ENCODE measurements at regions not wholly inside any gene's neighbourhood (a gene's known extent, or its start where the extent isn't known, plus 50 kb on each side); places are given as distances from the start of the nearest gene placed in this dataset.

GRCh38 chr7:137078781-137079180 is 210.3 kb downstream of the CHRM2 start:
- Histone ChIP-seq H3K27ac (no peak overlapping the region), H3K36me3 (no peaks in the 10 kb centered on the region), H3K4me1 (no peaks in the 10 kb centered on the region), H3K9me3 (no peaks in the 10 kb centered on the region), H3K27me3 (no peaks in the 10 kb centered on the region), H3K4me3 (no peak overlapping the region)
- no peak for DNase-seq
- in situ Hi-C loops (cut with MboI; ENCODE audit: low sequenced_read_pairs in 4 of 4) (no loop called here), intact Hi-C loops (cut with DNase I; ENCODE audit: low total_unique reads) (no loop called here)
- TF ChIP-seq, protein P1, sequence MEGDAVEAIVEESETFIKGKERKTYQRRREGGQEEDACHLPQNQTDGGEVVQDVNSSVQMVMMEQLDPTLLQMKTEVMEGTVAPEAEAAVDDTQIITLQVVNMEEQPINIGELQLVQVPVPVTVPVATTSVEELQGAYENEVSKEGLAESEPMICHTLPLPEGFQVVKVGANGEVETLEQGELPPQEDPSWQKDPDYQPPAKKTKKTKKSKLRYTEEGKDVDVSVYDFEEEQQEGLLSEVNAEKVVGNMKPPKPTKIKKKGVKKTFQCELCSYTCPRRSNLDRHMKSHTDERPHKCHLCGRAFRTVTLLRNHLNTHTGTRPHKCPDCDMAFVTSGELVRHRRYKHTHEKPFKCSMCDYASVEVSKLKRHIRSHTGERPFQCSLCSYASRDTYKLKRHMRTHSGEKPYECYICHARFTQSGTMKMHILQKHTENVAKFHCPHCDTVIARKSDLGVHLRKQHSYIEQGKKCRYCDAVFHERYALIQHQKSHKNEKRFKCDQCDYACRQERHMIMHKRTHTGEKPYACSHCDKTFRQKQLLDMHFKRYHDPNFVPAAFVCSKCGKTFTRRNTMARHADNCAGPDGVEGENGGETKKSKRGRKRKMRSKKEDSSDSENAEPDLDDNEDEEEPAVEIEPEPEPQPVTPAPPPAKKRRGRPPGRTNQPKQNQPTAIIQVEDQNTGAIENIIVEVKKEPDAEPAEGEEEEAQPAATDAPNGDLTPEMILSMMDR (IDR thresholded peaks at IDR 0.05 in 4 of 5, conservative IDR thresholded peaks at IDR 0.05 in 1 of 5): no peak
- TF ChIP-seq POLR2A (IDR thresholded peaks at IDR 0.05): no peak
- no peak for ATAC-seq

DNA sequence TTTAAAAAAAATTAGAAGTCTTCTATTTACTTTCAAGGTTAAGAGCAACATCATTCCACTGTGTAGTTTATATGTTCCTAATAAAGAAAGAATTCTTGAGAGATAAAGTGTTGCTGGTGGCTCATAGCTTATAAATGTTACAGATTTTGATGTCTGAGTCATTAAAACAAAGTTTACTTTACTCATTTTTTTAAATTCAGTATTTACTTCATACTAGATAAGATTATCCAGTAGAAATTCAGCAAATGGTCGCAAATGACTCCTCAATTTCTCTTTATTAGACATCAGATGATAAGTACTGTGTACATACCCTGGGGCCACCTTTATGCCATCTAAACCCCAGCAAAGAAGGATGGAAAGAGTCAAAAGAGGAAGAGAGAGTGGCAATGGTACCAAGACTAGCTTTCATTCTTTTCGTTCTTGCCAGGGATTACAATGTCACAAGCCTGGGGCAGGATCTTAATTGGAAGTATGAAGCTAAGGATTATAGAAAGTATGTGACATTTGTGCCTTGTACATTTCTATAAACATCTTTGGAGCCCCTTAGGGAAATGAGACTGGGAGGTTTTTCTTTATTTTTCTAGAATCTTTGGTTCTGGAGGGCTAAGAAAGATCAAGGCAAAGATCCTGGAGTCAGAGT is 206.1 kb downstream of the CHRM2 start:
- intact Hi-C loops (cut with DNase I; ENCODE audit: low total_unique reads): no loop called here
- Histone ChIP-seq H3K36me3 (no peaks in the 10 kb centered on the region), H3K27ac (no peak overlapping the region), H3K4me3 (no peak overlapping the region), H3K9me3 (no peaks in the 10 kb centered on the region), H3K27me3 (no peaks in the 10 kb centered on the region), H3K4me1 (no peaks in the 10 kb centered on the region)
- no peak for DNase-seq
- TF ChIP-seq, protein P1 (IDR thresholded peaks at IDR 0.05 in 4 of 5, conservative IDR thresholded peaks at IDR 0.05 in 1 of 5): no peak
- ATAC-seq: no peak
- in situ Hi-C loops (cut with MboI; ENCODE audit: low sequenced_read_pairs in 4 of 4): no loop called here

DNA sequence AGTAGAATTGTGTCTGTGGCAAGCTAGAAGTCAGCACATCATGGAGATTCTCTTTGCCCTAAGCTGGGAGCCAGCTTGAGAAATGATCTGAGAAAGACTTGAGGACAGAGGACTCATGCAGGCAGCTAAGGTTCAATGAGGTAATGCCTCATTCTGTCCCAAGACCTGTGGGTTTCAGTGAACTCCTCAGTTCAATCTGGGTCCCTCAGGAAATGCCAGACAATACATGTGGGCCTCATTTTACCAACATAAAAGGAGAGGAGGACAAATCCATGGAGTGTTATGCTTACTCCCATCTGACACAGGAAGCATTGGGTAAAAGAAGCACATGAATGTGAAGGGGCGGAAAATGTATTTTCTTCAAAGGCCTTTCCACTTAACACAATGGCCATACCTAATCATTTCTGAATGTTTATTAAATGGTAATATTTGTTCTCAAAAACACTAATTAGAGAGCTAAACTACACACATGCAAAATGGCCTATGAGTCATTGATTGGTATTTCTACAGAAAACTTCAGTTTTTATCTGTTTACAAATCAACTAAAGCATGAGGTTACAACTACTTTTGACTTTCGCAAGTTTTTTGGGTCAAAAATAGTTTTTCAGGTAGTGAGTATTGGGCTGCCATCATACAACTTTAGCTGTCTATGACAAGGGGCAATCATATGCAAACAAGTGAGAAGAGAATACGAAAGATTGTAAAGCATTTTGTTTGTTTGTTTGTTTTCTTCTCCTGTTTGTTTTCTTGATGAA is 205.3 kb downstream of the CHRM2 start:
- intact Hi-C loops (cut with DNase I; ENCODE audit: low total_unique reads): no loop called here
- TF ChIP-seq POLR2A (IDR thresholded peaks at IDR 0.05): no peak
- TF ChIP-seq, protein P1 (IDR thresholded peaks at IDR 0.05 in 4 of 5, conservative IDR thresholded peaks at IDR 0.05 in 1 of 5): no peak
- no peaks in the 10 kb centered on the region for H3K9me3 ChIP-seq

More for the DNA sequence above, 205.3 kb downstream of the CHRM2 start:
- DNase-seq (no peak), ATAC-seq (no peak)
- Histone ChIP-seq H3K27ac (no peak overlapping the region), H3K36me3 (no peaks in the 10 kb centered on the region), H3K4me1 (no peaks in the 10 kb centered on the region), H3K4me3 (no peak overlapping the region), H3K27me3 (no peaks in the 10 kb centered on the region)
- in situ Hi-C loops (cut with MboI; ENCODE audit: low sequenced_read_pairs in 4 of 4): no loop called here
